ENCODE measurements at regions not wholly inside any gene's neighbourhood (a gene's known extent, or its start where the extent isn't known, plus 50 kb on each side); places are given as distances from the start of the nearest gene placed in this dataset.

- peak; percentile 40 to 51 for DNase-seq
These were observed 259.6 kb downstream of the TSHZ3 start for GRCh38 chr19:31089681-31090080.

DNA sequence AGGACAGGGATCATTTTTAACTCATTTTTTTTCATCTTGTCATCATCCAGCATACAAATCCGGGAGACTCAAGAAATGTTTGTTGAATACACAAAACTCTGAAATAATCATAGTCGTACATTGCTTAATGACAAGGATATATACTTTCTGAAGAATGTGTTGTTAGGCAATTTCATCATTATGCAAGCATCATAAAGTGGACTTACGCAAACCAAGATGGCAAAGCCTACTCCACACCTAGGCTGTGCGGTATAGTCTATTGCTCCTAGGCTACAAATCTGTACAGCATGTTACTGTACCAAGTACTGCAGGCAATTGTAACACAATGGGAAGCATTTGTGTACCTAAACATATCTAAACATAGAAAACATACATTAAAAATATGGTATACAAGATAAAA is 264.1 kb downstream of the TSHZ3 start:
- DNase-seq = no peak

GRCh38 chr19:31083105-31083504 is 266.1 kb downstream of the TSHZ3 start:
- no peak for DNase-seq

GRCh38 chr19:31075146-31075655 is 274.0 kb downstream of the TSHZ3 start:
- DNase-seq = no peak

DNA sequence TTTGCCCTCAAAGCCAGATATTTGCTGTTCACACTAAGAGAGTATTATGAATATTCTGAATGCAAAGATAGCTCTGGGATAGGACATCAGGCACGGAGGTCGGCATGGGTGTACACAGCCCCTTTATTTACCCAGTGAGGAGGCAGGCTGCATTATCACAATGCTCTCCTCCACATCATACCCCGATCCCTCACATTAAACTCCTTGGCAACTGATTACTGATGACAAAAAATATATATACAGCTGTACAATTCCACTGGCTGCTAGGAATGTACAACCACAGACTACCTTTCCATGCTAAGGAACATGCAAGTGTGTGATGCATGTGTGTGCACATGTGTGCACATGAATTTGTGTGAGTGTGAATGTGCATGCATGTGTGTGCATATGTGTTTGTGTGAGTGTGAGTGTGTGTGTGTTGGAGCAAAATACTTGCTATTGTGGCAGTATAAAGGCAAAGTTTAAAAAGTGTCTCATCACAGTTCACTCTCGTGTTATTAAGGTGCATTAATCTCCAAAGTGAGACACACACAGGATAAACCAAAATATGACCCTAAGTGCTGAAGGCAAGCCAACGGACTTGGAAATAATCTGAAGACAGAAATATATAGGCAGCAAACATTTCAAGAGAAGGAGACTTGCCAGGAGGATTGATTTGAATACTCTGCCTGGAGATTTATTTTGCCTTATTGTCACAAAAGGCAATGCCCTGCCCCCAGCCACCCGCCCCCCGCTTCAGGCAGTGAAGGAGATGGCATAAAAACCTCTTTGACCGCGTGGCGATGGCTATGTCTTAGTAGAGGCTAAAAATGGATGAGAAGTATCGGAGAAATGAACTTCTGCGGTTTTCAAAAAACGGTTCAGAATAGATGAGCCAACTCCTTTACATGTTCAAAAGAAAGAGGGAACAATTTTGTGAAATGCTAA is 274.8 kb downstream of the TSHZ3 start:
- no peak for DNase-seq

- DNase-seq = no peak
These were observed 275.6 kb downstream of the TSHZ3 start for GRCh38 chr19:31073485-31074198.

DNA sequence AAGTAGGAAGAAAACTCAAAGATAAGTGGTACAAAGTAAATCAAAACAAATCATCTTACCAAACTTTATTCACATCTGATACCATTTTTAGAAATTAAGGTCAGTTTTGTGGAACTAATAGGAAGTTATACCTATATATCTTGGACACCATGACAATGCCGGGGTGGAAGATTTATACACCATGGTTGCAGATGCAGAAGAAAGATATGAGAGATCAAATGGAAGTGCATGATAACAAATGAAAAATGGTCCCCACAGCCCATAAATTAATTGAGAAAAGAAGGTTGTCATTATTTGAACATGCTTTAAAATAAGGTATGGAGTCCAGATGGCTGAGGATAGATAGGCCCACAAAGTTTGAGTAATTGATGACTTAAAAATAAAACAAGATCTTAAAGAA is 276.8 kb downstream of the TSHZ3 start:
- no peak for DNase-seq

DNA sequence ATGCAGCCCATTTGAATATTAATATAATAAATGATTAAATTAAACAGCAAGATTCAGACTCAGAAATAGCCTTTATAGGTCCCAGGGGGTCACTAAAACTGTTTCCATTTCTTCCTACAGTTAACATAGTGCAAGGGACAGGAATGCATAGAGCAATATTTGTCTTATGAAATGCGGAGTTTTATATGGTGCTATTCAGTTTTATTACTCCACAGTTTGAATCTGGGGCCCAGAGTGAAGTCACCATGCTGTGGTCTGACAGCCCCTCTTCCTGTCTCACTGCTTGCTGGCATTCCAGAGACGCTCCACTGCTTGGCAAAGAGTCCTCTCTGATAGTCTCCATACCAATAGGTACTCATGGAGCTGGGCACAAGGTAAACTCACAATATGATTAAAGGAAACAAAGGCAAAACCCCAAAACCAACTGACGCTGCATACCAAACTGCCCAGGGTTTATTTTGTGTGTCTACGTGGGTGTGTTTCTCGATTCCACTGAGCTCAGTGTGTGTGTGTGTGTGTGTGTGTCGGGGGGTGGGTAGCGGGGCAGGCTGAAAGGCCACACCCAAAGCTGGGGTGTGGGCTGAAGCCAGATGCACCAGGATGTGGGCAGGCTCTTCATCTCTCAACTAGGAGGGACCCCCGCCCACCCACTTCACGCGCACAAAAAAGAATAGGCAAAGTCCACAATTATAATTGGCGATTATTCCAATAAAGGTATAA is 277.9 kb downstream of the TSHZ3 start:
- DNase-seq = no peak

DNA sequence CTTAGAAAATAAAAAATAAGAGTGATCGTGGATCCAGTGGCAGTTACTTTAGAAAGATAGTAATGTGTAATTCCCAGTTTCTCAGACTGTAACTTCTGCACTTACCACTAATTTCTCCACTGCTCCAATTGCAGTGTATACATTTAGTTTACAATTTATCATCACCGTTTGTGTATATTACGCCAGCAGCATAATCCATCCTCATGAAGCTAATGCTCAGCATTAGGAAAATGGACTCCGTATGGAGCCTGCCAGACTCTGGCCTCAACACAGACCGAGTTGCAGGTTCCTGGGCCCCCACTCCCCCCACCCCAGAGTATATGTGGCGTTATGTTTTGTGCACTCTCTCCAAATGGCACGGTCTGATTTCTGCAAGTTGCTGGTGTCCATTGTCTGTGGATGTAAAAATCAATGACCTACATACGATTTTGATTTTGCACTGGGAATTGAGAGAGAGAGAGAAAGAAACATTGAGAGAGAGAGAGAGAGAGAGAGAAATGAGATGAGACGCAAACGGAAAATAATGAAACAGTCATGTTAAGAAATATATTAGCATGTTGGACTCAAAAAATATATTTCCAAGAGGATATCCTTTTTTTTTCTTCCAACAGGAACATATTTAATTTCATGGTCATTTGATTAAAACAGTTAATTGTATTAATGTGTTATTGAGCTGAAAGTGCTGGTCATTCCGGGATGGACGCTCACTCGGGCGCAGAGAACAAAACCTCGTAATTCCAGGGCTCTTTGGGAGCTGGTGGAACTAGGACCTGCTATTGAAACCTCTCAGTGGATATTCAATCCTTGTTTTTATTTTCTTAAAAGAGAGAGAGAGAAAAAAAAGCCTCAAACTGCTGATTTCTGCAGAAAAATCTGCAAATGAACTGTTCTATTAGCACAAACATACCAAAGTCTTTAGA is 278.8 kb downstream of the TSHZ3 start:
- no peak for DNase-seq

DNA sequence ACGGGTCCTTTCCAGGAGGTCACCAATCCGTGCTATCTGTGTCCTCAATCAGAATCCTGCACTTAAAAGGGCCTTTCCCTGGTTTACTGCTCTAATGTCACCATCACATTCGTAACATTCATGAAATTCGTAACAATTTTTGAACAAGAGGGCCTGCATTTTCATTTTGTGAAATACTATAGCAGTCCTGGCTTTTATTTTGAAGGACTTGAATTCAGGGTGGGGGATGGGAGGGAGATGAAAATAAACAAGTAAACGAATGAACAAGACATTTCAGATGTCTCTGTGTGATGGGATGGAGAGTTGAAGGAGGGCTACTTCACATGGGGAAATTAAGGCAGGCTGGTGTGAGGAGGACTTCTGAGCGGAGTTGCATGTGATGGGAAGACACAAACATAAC is 281.0 kb downstream of the TSHZ3 start:
- no peak for DNase-seq

GRCh38 chr19:31066385-31066784 is 282.9 kb downstream of the TSHZ3 start:
- DNase-seq = no peak

- no peak for DNase-seq
These were observed 284.7 kb downstream of the TSHZ3 start for GRCh38 chr19:31064491-31064890.

- DNase-seq = no peak
These were observed 290.4 kb downstream of the TSHZ3 start for GRCh38 chr19:31058676-31059340.

- no peak for DNase-seq
These were observed 291.8 kb downstream of the TSHZ3 start for GRCh38 chr19:31057476-31057875.

DNA sequence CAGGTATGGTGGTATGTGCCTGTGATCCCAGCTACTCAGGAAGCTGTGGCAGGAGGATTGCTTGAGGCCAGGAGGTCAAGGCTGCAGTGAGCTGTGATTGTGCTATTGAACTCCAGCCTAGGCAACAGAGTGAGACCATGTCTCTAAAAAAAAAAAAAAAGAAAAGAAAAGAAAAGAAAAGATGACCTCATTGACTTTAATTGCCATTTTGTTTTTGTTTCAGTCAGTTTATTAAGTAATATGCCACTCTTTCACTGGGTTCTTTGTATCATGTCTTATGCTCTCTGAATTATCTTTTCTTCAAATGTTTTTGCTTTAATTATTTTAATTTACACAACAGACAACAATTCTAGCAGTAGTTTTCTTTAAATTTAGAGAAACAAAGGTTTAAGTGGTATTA is 293.8 kb downstream of the TSHZ3 start:
- no peak for DNase-seq

GRCh38 chr19:31054430-31054829 is 294.8 kb downstream of the TSHZ3 start:
- peak; percentile 33 for DNase-seq

DNA sequence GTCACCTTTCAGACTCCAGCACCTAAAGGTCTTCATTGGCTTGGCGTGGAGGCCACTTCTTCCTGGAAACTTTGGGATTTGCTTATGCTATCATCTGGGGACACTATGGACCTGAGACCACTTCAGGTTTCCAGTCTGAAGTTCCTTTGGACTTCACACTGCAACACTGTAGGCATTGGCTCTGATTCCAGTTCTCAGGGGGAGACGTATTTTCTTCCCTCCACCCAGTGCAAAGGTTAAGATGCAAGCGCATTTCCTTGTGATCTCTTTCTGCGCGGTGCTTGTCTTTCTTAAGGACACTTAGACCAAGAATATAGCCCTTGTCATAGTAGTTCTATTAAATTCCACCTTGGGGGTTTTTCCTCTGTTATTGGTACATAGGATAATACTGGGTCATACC is 299.8 kb downstream of the TSHZ3 start:
- no peak for DNase-seq

DNA sequence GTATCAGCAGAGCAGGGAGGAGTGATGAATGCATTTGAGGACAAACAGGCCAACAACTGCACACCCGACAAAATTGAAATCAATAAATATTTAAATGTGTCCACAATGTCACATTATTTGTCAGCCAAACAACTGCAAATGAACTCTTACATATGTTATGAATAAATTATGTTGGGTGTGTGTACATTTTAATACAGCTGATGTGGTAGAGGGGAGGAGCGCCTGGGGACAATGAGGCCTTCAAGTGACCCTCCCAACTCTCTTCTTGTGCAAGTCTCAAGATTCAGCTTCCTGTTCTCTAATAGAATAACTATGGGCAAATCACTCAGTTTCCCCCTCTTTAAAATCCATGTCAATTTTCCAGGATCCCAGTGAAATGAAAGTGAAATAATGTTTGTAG is 303.2 kb downstream of the TSHZ3 start:
- DNase-seq = no peak

DNA sequence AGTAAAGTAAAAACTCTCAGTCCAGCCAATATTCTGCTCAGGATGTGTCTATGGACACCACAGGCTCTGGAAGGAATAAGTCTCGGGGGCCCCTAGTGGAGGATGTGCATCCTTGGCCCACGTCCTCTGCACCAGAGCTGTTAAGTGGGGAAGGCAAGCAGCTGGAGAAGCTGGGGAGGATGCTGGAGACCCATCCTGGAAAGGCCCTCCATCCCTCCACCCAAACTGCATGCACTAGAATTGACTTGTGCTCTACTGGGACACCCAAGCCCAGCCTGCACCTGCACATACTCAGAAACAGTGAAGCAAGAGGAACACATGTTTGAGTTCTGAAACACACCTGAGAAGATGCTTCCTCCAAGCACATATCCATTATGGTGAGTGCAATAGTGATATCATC is 307.8 kb downstream of the TSHZ3 start:
- no peak for DNase-seq

GRCh38 chr19:31039151-31039550 is 310.1 kb downstream of the TSHZ3 start:
- no peak for DNase-seq

DNA sequence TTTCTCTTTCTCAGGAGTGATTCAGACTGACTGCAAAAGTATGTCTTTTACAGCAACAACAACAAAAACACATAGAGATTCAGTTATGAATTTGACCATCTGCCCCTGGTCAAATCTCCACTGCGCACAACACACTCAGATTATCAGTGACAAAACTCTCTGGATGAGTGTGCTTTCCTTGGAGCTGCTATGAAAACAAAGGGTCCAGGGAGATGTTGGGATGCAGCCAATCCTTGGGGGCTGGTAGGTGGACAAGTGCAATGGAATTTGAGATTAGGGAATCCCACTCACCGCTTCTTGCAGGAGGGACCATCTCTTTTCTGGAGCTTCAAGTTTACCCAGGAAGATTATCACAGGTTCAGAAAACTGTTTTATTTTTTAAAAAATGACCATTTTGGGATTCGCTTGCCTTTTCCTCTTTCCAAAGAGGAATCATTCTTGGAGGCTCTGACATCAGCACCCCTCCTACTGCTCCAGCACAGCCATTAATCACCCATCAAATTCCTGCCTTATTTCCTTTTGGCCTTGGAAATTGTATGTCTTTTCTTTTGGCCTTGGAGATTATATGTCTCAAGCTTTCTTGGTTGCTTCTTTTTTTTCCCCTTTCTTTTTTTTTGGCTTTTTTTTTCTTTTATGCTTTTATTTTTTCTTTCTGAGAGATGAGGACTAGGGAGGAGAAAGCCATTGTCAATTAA is 311.8 kb downstream of the TSHZ3 start:
- no peak for DNase-seq
